ENCODE measurements at regions not wholly inside any gene's neighbourhood (a gene's known extent, or its start where the extent isn't known, plus 50 kb on each side); places are given as distances from the start of the nearest gene placed in this dataset.

- DNase-seq: no peak
Observed at GRCh38 chr9:115632391-115632790, 514.4 kb upstream of the TNC start.

- no peak for DNase-seq
Observed at GRCh38 chr9:115633104-115633503, 515.1 kb upstream of the TNC start.

GRCh38 chr9:115635680-115636383, 517.8 kb upstream of the PAPPA start:
- no peak for DNase-seq

- no peak for DNase-seq
Observed at GRCh38 chr9:115636596-115636995, 517.0 kb upstream of the PAPPA start.

GRCh38 chr9:115637661-115638060, 515.9 kb upstream of the PAPPA start:
- DNase-seq: no peak

GRCh38 chr9:115640887-115641286, 512.7 kb upstream of the PAPPA start:
- no peak for DNase-seq

- no peak for DNase-seq
Observed at GRCh38 chr9:115642285-115642684, 511.3 kb upstream of the PAPPA start.

- DNase-seq: no peak
Observed at GRCh38 chr9:115643948-115644727, 509.5 kb upstream of the PAPPA start.

GRCh38 chr9:115649991-115650472, 503.6 kb upstream of the PAPPA start:
- DNase-seq: no peak

- DNase-seq: no peak
Observed at GRCh38 chr9:115650768-115651167, 502.8 kb upstream of the PAPPA start.

- DNase-seq: no peak
Observed at GRCh38 chr9:115651461-115651860, 502.1 kb upstream of the PAPPA start.

GRCh38 chr9:115653171-115653606, 500.4 kb upstream of the PAPPA start:
- no peak for DNase-seq

GRCh38 chr9:115657695-115658094, 495.9 kb upstream of the PAPPA start:
- no peak for DNase-seq

GRCh38 chr9:115665519-115665918, 488.1 kb upstream of the PAPPA start:
- no peak for DNase-seq

- DNase-seq: no peak
Observed at GRCh38 chr9:115668521-115668920, 485.1 kb upstream of the PAPPA start.

GRCh38 chr9:115671236-115671962, 482.2 kb upstream of the PAPPA start:
- no peak for DNase-seq

- DNase-seq: no peak
Observed at GRCh38 chr9:115671963-115672305, 481.7 kb upstream of the PAPPA start.

- no peak for DNase-seq
Observed at GRCh38 chr9:115672477-115673316, 480.9 kb upstream of the PAPPA start.

GRCh38 chr9:115673599-115673998, 480.0 kb upstream of the PAPPA start:
- DNase-seq: no peak

- DNase-seq: no peak
Observed at GRCh38 chr9:115674091-115674490, 479.5 kb upstream of the PAPPA start.

GRCh38 chr9:115675834-115676233, 477.8 kb upstream of the PAPPA start:
- no peak for DNase-seq

GRCh38 chr9:115680231-115680630, 473.4 kb upstream of the PAPPA start:
- no peak for DNase-seq

- no peak for DNase-seq
Observed at GRCh38 chr9:115681585-115681984, 472.0 kb upstream of the PAPPA start.
